Gastrocnemius medialis (tissue), 4 donors: ENCODE measurements at regions not wholly inside any gene's neighbourhood (a gene's known extent, or its start where the extent isn't known, plus 50 kb on each side); places are given as distances from the start of the nearest gene placed in this dataset.

Source experiments
- CTCF ChIP-seq, 5 experiments: fragments of 450-650 bp in 3 of 5; fragments of 200-600 bp in 2 of 5; sonication (generic) in 2 of 5; IDR thresholded peaks in 4 of 5; conservative IDR thresholded peaks in 1 of 5; 1 replicate in 4 of 5; 2 replicates in 1 of 5; pipeline ENCODE4 v1.5.1; 2016 to 2019; ENCODE audit warnings: antibody characterized with exemption in 5 of 5, mild to moderate bottlenecking in 3 of 5, moderate library complexity in 3 of 5
- POLR2A ChIP-seq, 2 donors: fragments of 450-650 bp; IDR thresholded peaks; one replicate each; pipeline ENCODE4 v1.6.1; 2017; ENCODE audit warnings: antibody characterized with exemption in 2 of 2, mild to moderate bottlenecking in 2 of 2, moderate library complexity in 2 of 2

- TF ChIP-seq CTCF (IDR thresholded peaks at IDR 0.05 in 4 of 5, conservative IDR thresholded peaks at IDR 0.05 in 1 of 5) (no peak), POLR2A (IDR thresholded peaks at IDR 0.05) (no peak)
Observed at GRCh38 chr13:103815619-103816018, 749.4 kb upstream of the SLC10A2 start.
